NB4 (cell line): ENCODE measurements at regions not wholly inside any gene's neighbourhood (a gene's known extent, or its start where the extent isn't known, plus 50 kb on each side); places are given as distances from the start of the nearest gene placed in this dataset.

Experiments
- DNase-seq: peaks from one replicate; pipeline ENCODE4 v3.0.0; 2010; ENCODE audit warnings: low read depth
- H3K4me3 ChIP-seq: one replicate; pipeline ENCODE4 v1.5.1; 2011; ENCODE audit warnings: mild to moderate bottlenecking, low read depth, low read length, moderate library complexity
- MYC ChIP-seq: IDR thresholded peaks from 2 replicates; pipeline ENCODE4 v1.6.1; 2011; ENCODE audit warnings: low read depth, low read length
- POLR2A ChIP-seq: IDR thresholded peaks from 2 replicates; pipeline ENCODE4 v1.6.1; 2011; ENCODE audit warnings: mild to moderate bottlenecking; ENCODE audit not compliant: insufficient read length; ENCODE audit errors: extremely low read depth
- TF ChIP-seq, protein P1 (sequence below): IDR thresholded peaks from 2 replicates; pipeline ENCODE4 v1.6.1; 2011; ENCODE audit warnings: low read depth, low read length
- TF ChIP-seq, protein P2 (sequence below): IDR thresholded peaks from one replicate; pipeline ENCODE4 v1.5.1; 2012; ENCODE audit warnings: low read depth, low read length

DNA sequence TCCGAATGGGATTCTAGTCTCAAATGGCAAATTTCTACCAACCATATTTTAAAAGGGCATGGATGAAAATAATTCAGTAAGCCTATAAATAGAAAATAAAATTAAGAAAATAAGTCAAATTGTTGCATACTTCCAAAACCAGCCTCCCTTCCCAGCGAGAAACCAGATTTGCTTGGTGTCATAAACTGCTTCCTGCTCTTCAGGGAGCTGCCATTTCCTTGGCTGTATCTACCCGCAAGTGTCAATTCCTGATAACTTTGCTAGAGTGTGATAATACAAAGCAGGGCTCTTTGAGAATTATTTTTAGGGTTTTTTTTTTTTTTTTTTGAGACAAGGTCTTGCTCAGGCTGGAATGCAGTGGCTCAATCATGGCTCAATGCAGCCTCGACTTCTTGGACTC lies 62.3 kb downstream of the S1PR1 start:
- no peak for DNase-seq
- no peak overlapping the region for H3K4me3 ChIP-seq
- TF ChIP-seq, protein P1, sequence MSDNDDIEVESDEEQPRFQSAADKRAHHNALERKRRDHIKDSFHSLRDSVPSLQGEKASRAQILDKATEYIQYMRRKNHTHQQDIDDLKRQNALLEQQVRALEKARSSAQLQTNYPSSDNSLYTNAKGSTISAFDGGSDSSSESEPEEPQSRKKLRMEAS = no peak
- TF ChIP-seq, protein P2, sequence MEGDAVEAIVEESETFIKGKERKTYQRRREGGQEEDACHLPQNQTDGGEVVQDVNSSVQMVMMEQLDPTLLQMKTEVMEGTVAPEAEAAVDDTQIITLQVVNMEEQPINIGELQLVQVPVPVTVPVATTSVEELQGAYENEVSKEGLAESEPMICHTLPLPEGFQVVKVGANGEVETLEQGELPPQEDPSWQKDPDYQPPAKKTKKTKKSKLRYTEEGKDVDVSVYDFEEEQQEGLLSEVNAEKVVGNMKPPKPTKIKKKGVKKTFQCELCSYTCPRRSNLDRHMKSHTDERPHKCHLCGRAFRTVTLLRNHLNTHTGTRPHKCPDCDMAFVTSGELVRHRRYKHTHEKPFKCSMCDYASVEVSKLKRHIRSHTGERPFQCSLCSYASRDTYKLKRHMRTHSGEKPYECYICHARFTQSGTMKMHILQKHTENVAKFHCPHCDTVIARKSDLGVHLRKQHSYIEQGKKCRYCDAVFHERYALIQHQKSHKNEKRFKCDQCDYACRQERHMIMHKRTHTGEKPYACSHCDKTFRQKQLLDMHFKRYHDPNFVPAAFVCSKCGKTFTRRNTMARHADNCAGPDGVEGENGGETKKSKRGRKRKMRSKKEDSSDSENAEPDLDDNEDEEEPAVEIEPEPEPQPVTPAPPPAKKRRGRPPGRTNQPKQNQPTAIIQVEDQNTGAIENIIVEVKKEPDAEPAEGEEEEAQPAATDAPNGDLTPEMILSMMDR = no peak
- TF ChIP-seq POLR2A = no peak
- TF ChIP-seq MYC = no peak

DNA sequence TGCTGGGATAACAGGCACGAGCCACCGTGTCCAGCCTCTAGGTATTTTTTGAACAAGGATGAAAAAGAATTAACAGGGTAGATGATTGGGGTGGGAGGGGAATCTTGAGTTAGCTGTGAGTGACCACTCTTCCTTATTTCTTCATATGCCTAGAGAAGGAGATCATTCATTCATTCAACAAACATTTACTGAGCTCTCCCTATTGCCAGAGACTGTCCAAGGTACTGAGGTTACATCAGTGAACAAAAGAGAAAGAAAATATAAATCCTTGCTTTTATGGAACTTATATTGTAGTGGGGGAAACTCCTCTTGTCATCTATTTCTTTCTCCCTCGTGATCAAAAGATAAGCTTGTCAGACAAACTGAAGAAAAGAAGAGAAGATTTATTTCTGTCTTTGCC lies 62.9 kb downstream of the S1PR1 start:
- no peak overlapping the region for H3K4me3 ChIP-seq
- DNase-seq = no peak
- TF ChIP-seq MYC (no peak), POLR2A (no peak)
- TF ChIP-seq, protein P2 = no peak
- TF ChIP-seq, protein P1 = no peak

DNA sequence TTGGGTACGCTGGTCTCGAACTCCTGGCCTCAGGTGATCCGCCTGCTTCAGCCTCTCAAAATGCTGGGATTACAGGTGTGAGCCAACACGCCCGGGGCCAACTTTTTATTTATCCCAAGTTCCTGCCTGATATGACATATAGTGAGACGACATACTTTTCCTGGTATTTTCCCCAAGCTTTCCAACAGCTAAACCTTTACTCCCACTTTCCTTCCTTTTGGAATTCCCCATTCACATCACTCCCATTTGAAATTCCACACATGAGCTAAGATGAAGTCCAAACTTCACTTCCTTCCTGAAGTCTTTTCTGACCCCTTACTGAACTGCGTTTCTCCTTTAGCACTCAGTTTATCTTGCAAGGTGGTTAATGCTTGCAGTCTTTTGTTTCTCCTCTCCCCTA lies 64.1 kb downstream of the S1PR1 start:
- no peak for DNase-seq
- TF ChIP-seq, protein P1 = no peak
- no peak for TF ChIP-seq POLR2A
- no peak for TF ChIP-seq MYC
- TF ChIP-seq, protein P2 = no peak
- no peak overlapping the region for H3K4me3 ChIP-seq

DNA sequence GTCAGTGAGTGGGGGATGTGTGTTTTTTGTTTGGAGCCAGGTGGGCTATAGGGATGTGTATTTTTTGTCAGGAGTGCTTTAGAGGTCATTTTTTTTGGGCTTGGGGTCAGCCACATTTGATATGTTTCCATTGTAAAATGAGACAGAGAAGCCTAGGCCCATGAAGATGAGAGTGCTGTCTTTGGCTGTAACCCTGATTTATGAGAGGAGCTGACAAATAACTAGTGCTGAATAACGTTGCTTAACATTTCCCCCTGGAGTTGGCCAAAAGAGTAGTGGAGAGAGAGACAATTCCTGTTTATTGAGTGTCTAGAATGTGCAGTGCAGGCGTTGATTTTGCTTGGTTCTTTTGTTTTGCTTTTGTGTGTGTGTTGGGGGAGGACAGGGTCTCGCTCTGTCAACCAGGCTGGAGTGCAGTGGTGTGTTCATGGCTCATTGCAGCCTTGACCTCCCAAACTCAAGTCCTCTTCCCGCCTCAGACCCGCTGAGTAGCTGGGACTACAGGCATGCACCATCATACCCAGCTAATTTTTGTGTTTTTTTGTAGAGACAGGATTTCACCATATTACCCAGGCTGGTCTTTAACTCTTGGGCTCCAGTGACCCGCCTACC lies 64.7 kb downstream of the S1PR1 start:
- no peak overlapping the region for H3K4me3 ChIP-seq
- TF ChIP-seq, protein P1 = no peak
- TF ChIP-seq MYC = no peak
- TF ChIP-seq, protein P2 = no peak
- no peak for TF ChIP-seq POLR2A
- no peak for DNase-seq

GRCh38 chr1:101302831-101303511 lies 66.2 kb downstream of the S1PR1 start:
- no peak overlapping the region for H3K4me3 ChIP-seq
- DNase-seq = no peak
- TF ChIP-seq, protein P2 = no peak
- TF ChIP-seq, protein P1 = no peak
- no peak for TF ChIP-seq POLR2A
- no peak for TF ChIP-seq MYC
